IMR-90 (cell line): ENCODE measurements at regions not wholly inside any gene's neighbourhood (a gene's known extent, or its start where the extent isn't known, plus 50 kb on each side); places are given as distances from the start of the nearest gene placed in this dataset.

Experiments used
- ATAC-seq: fragments of 200-7000 bp; cut with Tn5 transposase; 2 replicates; pipeline ENCODE4 v1.9.1; 2020; ENCODE audit warnings: low read depth, mild to moderate bottlenecking, moderate library complexity
- BruUV-seq: library from RNA; stranded (reverse); fragments of 400-500 nt; replicated peaks from 2 replicates; lab custom pipeline; 2021; lab: Mats Ljungman, UMichigan
- CTCF ChIA-PET: fragments of 300-600 bp; formaldehyde crosslinking; extraction: SDS; loops from one replicate; lab custom pipeline; 2021; ENCODE audit warnings: antibody characterized with exemption; lab: Yijun Ruan, JAX
- POLR2A ChIA-PET: fragments of 300-600 bp; sonication (Branson Sonifier 250); formaldehyde crosslinking; loops from one replicate; lab custom pipeline; 2022; ENCODE audit warnings: antibody characterized with exemption; ENCODE audit not compliant: unreplicated experiment; lab: Charles Lee
- DNase-seq: peaks from one replicate; pipeline ENCODE4 v3.0.0; 2013
- H2AFZ ChIP-seq: replicated peaks from 2 replicates; pipeline ENCODE3; 2013; ENCODE audit warnings: low read length, mild to moderate bottlenecking; ENCODE audit not compliant: poor library complexity
- H2AK5ac ChIP-seq: 2 replicates; pipeline ENCODE4 v1.6.1; 2013; ENCODE audit warnings: low read depth, low read length, inconsistent platforms
- H2AK9ac ChIP-seq: replicated peaks from 2 replicates; pipeline ENCODE3; 2013; ENCODE audit warnings: mild to moderate bottlenecking, low read depth, low read length, moderate library complexity; ENCODE audit not compliant: poor library complexity
- H2BK120ac ChIP-seq: 2 replicates; pipeline ENCODE4 v1.6.1; 2013; ENCODE audit warnings: low read depth, low read length, inconsistent platforms
- H2BK15ac ChIP-seq: 3 replicates; pipeline ENCODE4 v1.6.1; 2013; ENCODE audit warnings: low read depth, low read length, inconsistent platforms
- H2BK20ac ChIP-seq: 2 replicates; pipeline ENCODE4 v1.6.1; 2013; ENCODE audit warnings: low read depth, mild to moderate bottlenecking, inconsistent platforms, low read length, moderate library complexity
- H2BK5ac ChIP-seq: 2 replicates; pipeline ENCODE4 v1.6.1; 2013; ENCODE audit warnings: mild to moderate bottlenecking, low read depth, low read length, inconsistent platforms; ENCODE audit not compliant: poor library complexity, severe bottlenecking
- H3K14ac ChIP-seq: replicated peaks from 2 replicates; pipeline ENCODE4 v1.6.1; 2013; ENCODE audit warnings: low read depth, low read length, inconsistent platforms
- H3K18ac ChIP-seq: 2 replicates; pipeline ENCODE4 v1.6.1; 2013; ENCODE audit warnings: low read depth, low read length, control low read depth
- H3K23ac ChIP-seq: 2 replicates; pipeline ENCODE4 v1.6.1; 2013; ENCODE audit warnings: low read depth, low read length, inconsistent platforms
- H3K27ac ChIP-seq: 2 replicates; pipeline ENCODE4 v1.5.1; 2013; ENCODE audit warnings: mild to moderate bottlenecking, control low read depth, low read length; ENCODE audit not compliant: insufficient read depth
- H3K27me3 ChIP-seq: 2 replicates; pipeline ENCODE4 v1.6.1; 2013; ENCODE audit warnings: low read length; ENCODE audit not compliant: control insufficient read depth, insufficient read depth
- H3K36me3 ChIP-seq: 2 replicates; pipeline ENCODE4 v1.6.1; 2013; ENCODE audit warnings: low read length, mixed read lengths; ENCODE audit not compliant: control insufficient read depth, insufficient read depth
- H3K4ac ChIP-seq: 2 replicates; pipeline ENCODE4 v1.6.1; 2013; ENCODE audit warnings: low read depth, low read length, inconsistent platforms
- H3K4me1 ChIP-seq: 2 replicates; pipeline ENCODE4 v1.6.1; 2013; ENCODE audit warnings: low read length, mixed read lengths; ENCODE audit not compliant: control insufficient read depth, insufficient read depth
- H3K4me2 ChIP-seq: 2 replicates; pipeline ENCODE4 v1.6.1; 2013; ENCODE audit warnings: low read depth, mild to moderate bottlenecking, control low read depth, low read length, moderate library complexity
- H3K4me3 ChIP-seq: 2 replicates; pipeline ENCODE4 v1.5.1; 2013; ENCODE audit warnings: low read depth, mild to moderate bottlenecking, control low read depth, low read length, moderate library complexity; ENCODE audit not compliant: insufficient read depth
- H3K56ac ChIP-seq: 2 replicates; pipeline ENCODE4 v1.6.1; 2013; ENCODE audit warnings: low read length, inconsistent platforms; ENCODE audit not compliant: insufficient read depth; ENCODE audit errors: extremely low read depth
- H3K79me1 ChIP-seq, 2 experiments: 2 replicates each; pipeline ENCODE4 v1.6.1; 2013; ENCODE audit warnings: low read length in 2 of 2, inconsistent platforms in 1 of 2, low read depth in 1 of 2
- H3K9ac ChIP-seq: 2 replicates; pipeline ENCODE4 v1.6.1; 2013; ENCODE audit warnings: low read depth, low read length, control low read depth
- H3K9me1 ChIP-seq: 2 replicates; pipeline ENCODE4 v1.6.1; 2013; ENCODE audit warnings: low read length, inconsistent platforms; ENCODE audit not compliant: insufficient read depth
- H3K9me3 ChIP-seq: 2 replicates; pipeline ENCODE4 v1.6.1; 2013; ENCODE audit warnings: low read length; ENCODE audit not compliant: control insufficient read depth, insufficient read depth
- H4K20me1 ChIP-seq: 2 replicates; pipeline ENCODE4 v1.6.1; 2013; ENCODE audit warnings: low read length, inconsistent platforms; ENCODE audit not compliant: insufficient read depth
- H4K5ac ChIP-seq: 2 replicates; pipeline ENCODE4 v1.6.1; 2013; ENCODE audit warnings: mild to moderate bottlenecking, low read depth, low read length, control low read depth
- H4K8ac ChIP-seq, 2 experiments: 2 replicates each; pipeline ENCODE4 v1.6.1; 2013; ENCODE audit warnings: low read depth in 2 of 2, low read length in 2 of 2, control low read depth in 1 of 2, inconsistent platforms in 1 of 2
- H4K91ac ChIP-seq: 2 replicates; pipeline ENCODE4 v1.6.1; 2013; ENCODE audit warnings: low read depth, low read length, inconsistent platforms; ENCODE audit not compliant: insufficient read depth
- BHLHE40 ChIP-seq: fragments of 150-350 bp; IDR thresholded peaks from 2 replicates; pipeline ENCODE4 v1.6.1; 2016; ENCODE audit warnings: mild to moderate bottlenecking, low read depth, low read length
- CEBPB ChIP-seq: IDR thresholded peaks from 2 replicates; pipeline ENCODE4 v1.6.1; 2012; ENCODE audit warnings: low read depth, low read length, improper control_type of control experiment
- CHD1 ChIP-seq: IDR thresholded peaks from 2 replicates; pipeline ENCODE4 v1.6.1; 2012; ENCODE audit warnings: low read depth, low read length, improper control_type of control experiment
- FOS ChIP-seq: fragments of 150-350 bp; IDR thresholded peaks from 2 replicates; pipeline ENCODE4 v1.6.1; 2016; ENCODE audit warnings: low read depth, low read length
- MAFK ChIP-seq: IDR thresholded peaks from 2 replicates; pipeline ENCODE4 v1.6.1; 2012; ENCODE audit warnings: low read depth, low read length, improper control_type of control experiment
- MAZ ChIP-seq: IDR thresholded peaks from 2 replicates; pipeline ENCODE4 v1.6.1; 2012; ENCODE audit warnings: low read depth, mild to moderate bottlenecking, low read length, improper control_type of control experiment, moderate library complexity, borderline replicate concordance
- MXI1 ChIP-seq: IDR thresholded peaks from 2 replicates; pipeline ENCODE4 v1.6.1; 2012; ENCODE audit warnings: low read depth, mild to moderate bottlenecking, low read length, moderate library complexity, borderline replicate concordance
- NFE2L2 ChIP-seq: fragments of 150-350 bp; IDR thresholded peaks from 2 replicates; pipeline ENCODE4 v1.6.1; 2016; ENCODE audit warnings: low read depth, mild to moderate bottlenecking, low read length
- POLR2A ChIP-seq: IDR thresholded peaks from 2 replicates; pipeline ENCODE4 v1.6.1; 2012; ENCODE audit warnings: mild to moderate bottlenecking, low read depth, low read length
- RAD21 ChIP-seq: IDR thresholded peaks from 2 replicates; pipeline ENCODE4 v1.6.1; 2012; ENCODE audit warnings: low read length, improper control_type of control experiment
- RCOR1 ChIP-seq: IDR thresholded peaks from 2 replicates; pipeline ENCODE4 v1.6.1; 2012; ENCODE audit warnings: mild to moderate bottlenecking, low read length, improper control_type of control experiment; ENCODE audit not compliant: insufficient replicate concordance
- RFX5 ChIP-seq: IDR thresholded peaks from 2 replicates; pipeline ENCODE4 v1.8.0; 2012; ENCODE audit warnings: low read depth, mild to moderate bottlenecking, low read length, moderate library complexity
- SMC3 ChIP-seq: fragments of 150-350 bp; IDR thresholded peaks from 2 replicates; pipeline ENCODE4 v1.6.1; 2016; ENCODE audit warnings: low read depth, mild to moderate bottlenecking, antibody characterized with exemption, low read length, moderate library complexity
- WGBS, 2 experiments: methylation state at CpG; one replicate each; pipeline versions ENCODE4 v1.1.5 to v1.1.7; 2013; ENCODE audit warnings: missing lambda C conversion rate in 2 of 2; ENCODE audit not compliant: insufficient read length in 1 of 2; ENCODE audit errors: extremely low coverage in 2 of 2; 5-methylcytosine and 5-hydroxymethylcytosine counted together
- dilution Hi-C: fragments of 300-500 bp; cut with HindIII; formaldehyde crosslinking; loops from one replicate; pipeline ENCODE4 v1.14.3; 2018; ENCODE audit warnings: low sequenced_read_pairs; ENCODE audit not compliant: unreplicated experiment
- in situ Hi-C: fragments of 300-500 bp; cut with MboI; formaldehyde crosslinking; loops from 3 replicates; pipeline ENCODE4 v1.14.3; 2019; ENCODE audit warnings: low sequenced_read_pairs, inconsistent platforms, mixed read lengths
- intact Hi-C: fragments of 100-400 bp; cut with micrococcal nuclease; formaldehyde crosslinking; loops from 2 replicates; pipeline ENCODE4 v1.10.0; 2022
- TF ChIP-seq, protein P1 (sequence below): fragments of 150-350 bp; IDR thresholded peaks from 2 replicates; pipeline ENCODE4 v1.6.1; 2016; ENCODE audit warnings: low read depth, mild to moderate bottlenecking, low read length, moderate library complexity, borderline replicate concordance
- TF ChIP-seq, protein P2 (sequence below): conservative IDR thresholded peaks from 2 replicates; pipeline ENCODE4 v1.5.1; 2012; ENCODE audit warnings: mild to moderate bottlenecking, low read depth, low read length, improper control_type of control experiment
- TF ChIP-seq, protein P3 (sequence below): fragments of 150-350 bp; IDR thresholded peaks from 2 replicates; pipeline ENCODE4 v1.6.1; 2017; ENCODE audit warnings: mild to moderate bottlenecking, antibody characterized with exemption, low read length, low read depth

DNA sequence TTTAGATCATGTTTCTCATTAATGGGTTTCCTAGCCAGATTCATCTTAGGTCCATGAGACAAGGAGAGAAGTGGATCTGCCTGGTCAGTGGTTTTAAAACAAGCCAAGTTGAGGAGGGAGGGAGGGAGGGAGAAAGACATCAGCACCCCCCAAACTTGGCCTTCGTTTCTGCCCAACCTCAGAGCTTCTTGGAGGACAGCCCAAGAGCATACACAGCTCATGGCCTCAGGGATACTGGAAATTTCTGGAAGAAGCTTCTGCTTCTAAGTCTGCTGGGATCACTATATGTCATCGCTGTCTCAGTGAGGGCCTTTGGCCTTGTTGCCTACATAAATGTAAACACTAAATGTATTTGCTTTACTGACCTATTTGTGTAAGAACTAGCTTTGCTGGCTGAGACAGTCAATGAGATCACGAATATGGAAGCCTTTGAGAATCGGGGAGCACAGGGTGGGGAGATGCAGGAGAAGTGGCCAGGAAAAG is 375.1 kb downstream of the BUD13 start:
- POLR2A ChIA-PET, result no interaction called here
- no peaks in the 10 kb centered on the region for H3K9me1 ChIP-seq
- WGBS, 2 experiments, result no CpG with 5 or more reads among the region's 4 CpGs
- ATAC-seq, result no peak
- BruUV-seq, result no TSS peak
- dilution Hi-C loops, result no loop called here
- H2BK15ac ChIP-seq, result no peak overlapping the region
- H3K79me1 ChIP-seq, result no peaks in the 10 kb centered on the region
- H3K18ac ChIP-seq, result no peak overlapping the region
- no peaks in the 10 kb centered on the region for H3K9me3 ChIP-seq
- H3K56ac ChIP-seq, result no peak overlapping the region
- no peak overlapping the region for H2AK9ac ChIP-seq
- intact Hi-C loops, result no loop called here
- DNase-seq, result no peak
- H4K20me1 ChIP-seq, result no peaks in the 10 kb centered on the region
- H3K4ac ChIP-seq, result no peak overlapping the region
- H2BK5ac ChIP-seq, result no peak overlapping the region
- no peak overlapping the region for H2AK5ac ChIP-seq
- H3K27me3 ChIP-seq, result no peaks in the 10 kb centered on the region
- no peak overlapping the region for H3K9ac ChIP-seq
- CTCF ChIA-PET, result no interaction called here
- H2BK20ac ChIP-seq, result no peak overlapping the region
- in situ Hi-C loops, result no loop called here
- H2BK120ac ChIP-seq, result no peak overlapping the region
- H4K8ac ChIP-seq, result no peak overlapping the region
- H4K91ac ChIP-seq, result no peak overlapping the region
- no peak overlapping the region for H3K4me2 ChIP-seq
- no peak overlapping the region for H3K4me3 ChIP-seq
- no peaks in the 10 kb centered on the region for H3K36me3 ChIP-seq
- H4K5ac ChIP-seq, result no peak overlapping the region
- H3K4me1 ChIP-seq, result no peaks in the 10 kb centered on the region
- no peak for TF ChIP-seq CHD1
- no peak for TF ChIP-seq MXI1
- no peak for TF ChIP-seq MAZ
- TF ChIP-seq POLR2A, result no peak
- TF ChIP-seq SMC3, result no peak
- TF ChIP-seq, protein P1, sequence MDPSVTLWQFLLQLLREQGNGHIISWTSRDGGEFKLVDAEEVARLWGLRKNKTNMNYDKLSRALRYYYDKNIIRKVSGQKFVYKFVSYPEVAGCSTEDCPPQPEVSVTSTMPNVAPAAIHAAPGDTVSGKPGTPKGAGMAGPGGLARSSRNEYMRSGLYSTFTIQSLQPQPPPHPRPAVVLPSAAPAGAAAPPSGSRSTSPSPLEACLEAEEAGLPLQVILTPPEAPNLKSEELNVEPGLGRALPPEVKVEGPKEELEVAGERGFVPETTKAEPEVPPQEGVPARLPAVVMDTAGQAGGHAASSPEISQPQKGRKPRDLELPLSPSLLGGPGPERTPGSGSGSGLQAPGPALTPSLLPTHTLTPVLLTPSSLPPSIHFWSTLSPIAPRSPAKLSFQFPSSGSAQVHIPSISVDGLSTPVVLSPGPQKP, result no peak
- no peak for TF ChIP-seq BHLHE40
- no peak for TF ChIP-seq RFX5
- TF ChIP-seq NFE2L2, result no peak
- TF ChIP-seq CEBPB, result no peak
- TF ChIP-seq FOS, result no peak
- TF ChIP-seq MAFK, result no peak
- TF ChIP-seq RAD21, result no peak
- TF ChIP-seq, protein P2, sequence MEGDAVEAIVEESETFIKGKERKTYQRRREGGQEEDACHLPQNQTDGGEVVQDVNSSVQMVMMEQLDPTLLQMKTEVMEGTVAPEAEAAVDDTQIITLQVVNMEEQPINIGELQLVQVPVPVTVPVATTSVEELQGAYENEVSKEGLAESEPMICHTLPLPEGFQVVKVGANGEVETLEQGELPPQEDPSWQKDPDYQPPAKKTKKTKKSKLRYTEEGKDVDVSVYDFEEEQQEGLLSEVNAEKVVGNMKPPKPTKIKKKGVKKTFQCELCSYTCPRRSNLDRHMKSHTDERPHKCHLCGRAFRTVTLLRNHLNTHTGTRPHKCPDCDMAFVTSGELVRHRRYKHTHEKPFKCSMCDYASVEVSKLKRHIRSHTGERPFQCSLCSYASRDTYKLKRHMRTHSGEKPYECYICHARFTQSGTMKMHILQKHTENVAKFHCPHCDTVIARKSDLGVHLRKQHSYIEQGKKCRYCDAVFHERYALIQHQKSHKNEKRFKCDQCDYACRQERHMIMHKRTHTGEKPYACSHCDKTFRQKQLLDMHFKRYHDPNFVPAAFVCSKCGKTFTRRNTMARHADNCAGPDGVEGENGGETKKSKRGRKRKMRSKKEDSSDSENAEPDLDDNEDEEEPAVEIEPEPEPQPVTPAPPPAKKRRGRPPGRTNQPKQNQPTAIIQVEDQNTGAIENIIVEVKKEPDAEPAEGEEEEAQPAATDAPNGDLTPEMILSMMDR, result no peak
- TF ChIP-seq, protein P3, sequence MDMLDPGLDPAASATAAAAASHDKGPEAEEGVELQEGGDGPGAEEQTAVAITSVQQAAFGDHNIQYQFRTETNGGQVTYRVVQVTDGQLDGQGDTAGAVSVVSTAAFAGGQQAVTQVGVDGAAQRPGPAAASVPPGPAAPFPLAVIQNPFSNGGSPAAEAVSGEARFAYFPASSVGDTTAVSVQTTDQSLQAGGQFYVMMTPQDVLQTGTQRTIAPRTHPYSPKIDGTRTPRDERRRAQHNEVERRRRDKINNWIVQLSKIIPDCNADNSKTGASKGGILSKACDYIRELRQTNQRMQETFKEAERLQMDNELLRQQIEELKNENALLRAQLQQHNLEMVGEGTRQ, result no peak
- TF ChIP-seq RCOR1, result no peak
- no peak overlapping the region for H2AFZ ChIP-seq
- no peak overlapping the region for H3K14ac ChIP-seq
- H3K27ac ChIP-seq, result no peak overlapping the region
- no peak overlapping the region for H3K23ac ChIP-seq
